Endothelial cell of umbilical vein (primary cell): ENCODE measurements at regions not wholly inside any gene's neighbourhood (a gene's known extent, or its start where the extent isn't known, plus 50 kb on each side); places are given as distances from the start of the nearest gene placed in this dataset.

Experiments
- BruUV-seq: library from RNA; stranded (reverse); fragments of 400-500 nt; replicated peaks from 2 replicates; lab custom pipeline; 2021; lab: Mats Ljungman, UMichigan
- CTCF ChIA-PET: fragments of 300-600, 350-600 bp; sonication (Branson Sonifier 250); formaldehyde crosslinking; loops from one replicate; lab custom pipeline; 2021; ENCODE audit warnings: antibody characterized with exemption, inconsistent platforms; lab: Charles Lee
- POLR2A ChIA-PET: fragments of 300-600, 350-600 bp; sonication (Branson Sonifier 250); formaldehyde crosslinking; loops from one replicate; lab custom pipeline; 2021; ENCODE audit warnings: antibody characterized with exemption, inconsistent platforms; lab: Charles Lee
- DNase-seq: peaks from one replicate; pipeline ENCODE4 v3.0.0-alpha.2; 2011; ENCODE audit warnings: low read depth, low spot score
- FAIRE-seq: peaks from 2 replicates; lab custom pipeline; 2011; peaks lifted over from hg19 to GRCh38; lab: Jason Lieb, UNC
- H2AFZ ChIP-seq: 2 replicates; pipeline ENCODE4 v1.6.0; 2012; ENCODE audit warnings: low read depth, low read length, control low read depth, inconsistent platforms
- H3K27ac ChIP-seq: 2 replicates; pipeline ENCODE4 v1.5.1; 2011; ENCODE audit warnings: low read depth, mild to moderate bottlenecking, control low read depth, low read length, moderate library complexity; ENCODE audit not compliant: insufficient read depth
- H3K27me3 ChIP-seq, 2 experiments: 2 replicates each; pipeline versions ENCODE4 v1.6.0 to v1.6.1; 2011; ENCODE audit warnings: low read length in 2 of 2, mixed read lengths in 1 of 2; ENCODE audit not compliant: control insufficient read depth in 2 of 2, insufficient read depth in 2 of 2
- H3K36me3 ChIP-seq, 2 experiments: 2 replicates in 1 of 2; 3 replicates in 1 of 2; pipeline ENCODE4 v1.5.1; 2011; ENCODE audit warnings: low read length in 2 of 2, mild to moderate bottlenecking in 1 of 2, moderate library complexity in 1 of 2; ENCODE audit not compliant: control insufficient read depth in 2 of 2, insufficient read depth in 2 of 2; ENCODE audit errors: extremely low read depth in 1 of 2
- H3K4me1 ChIP-seq: 3 replicates; pipeline ENCODE4 v1.5.1; 2011; ENCODE audit warnings: mild to moderate bottlenecking, low read length; ENCODE audit not compliant: control insufficient read depth, insufficient read depth; ENCODE audit errors: extremely low read depth
- H3K4me2 ChIP-seq: 2 replicates; pipeline ENCODE4 v1.6.1; 2011; ENCODE audit warnings: low read length, control low read depth, mixed read lengths; ENCODE audit not compliant: insufficient read depth
- H3K4me3 ChIP-seq, 3 experiments: fragments of 200-600 bp in 1 of 3; sonication (generic), shearing (Covaris generic) in 1 of 3; replicated peaks in 1 of 3; 2 replicates each; pipeline ENCODE4 v1.5.1; 2011 to 2016; ENCODE audit warnings: control low read depth in 3 of 3, low read length in 3 of 3, mild to moderate bottlenecking in 2 of 3, inconsistent platforms in 1 of 3, low read depth in 1 of 3, moderate library complexity in 1 of 3; ENCODE audit not compliant: insufficient read depth in 1 of 3
- H3K79me2 ChIP-seq: 2 replicates; pipeline ENCODE4 v1.6.0; 2012; ENCODE audit warnings: low read length, inconsistent platforms; ENCODE audit not compliant: control insufficient read depth, insufficient read depth
- H3K9ac ChIP-seq: replicated peaks from 2 replicates; pipeline ENCODE3; 2011; ENCODE audit warnings: low read length, control low read depth; ENCODE audit not compliant: insufficient read depth; ENCODE audit errors: extremely low read depth
- H3K9me1 ChIP-seq: replicated peaks from 3 replicates; pipeline ENCODE4 v1.6.0; 2011; ENCODE audit warnings: mild to moderate bottlenecking, low read length; ENCODE audit not compliant: control insufficient read depth, insufficient read depth; ENCODE audit errors: extremely low read depth
- H3K9me3 ChIP-seq: replicated peaks from 2 replicates; pipeline ENCODE4 v1.5.1; 2012; ENCODE audit warnings: low read length, inconsistent platforms; ENCODE audit not compliant: control insufficient read depth, insufficient read depth
- H4K20me1 ChIP-seq: replicated peaks from 2 replicates; pipeline ENCODE3; 2011; ENCODE audit warnings: mild to moderate bottlenecking, low read length; ENCODE audit not compliant: control insufficient read depth, insufficient read depth; ENCODE audit errors: extremely low read depth
- EZH2 ChIP-seq: IDR thresholded peaks from 2 replicates; pipeline ENCODE4 v1.6.1; 2012; ENCODE audit warnings: borderline replicate concordance, low read depth, mild to moderate bottlenecking, moderate library complexity, low read length, inconsistent platforms; ENCODE audit not compliant: severe bottlenecking
- FOS ChIP-seq: IDR thresholded peaks from 2 replicates; pipeline ENCODE4 v1.6.1; 2011; ENCODE audit warnings: mild to moderate bottlenecking, low read length, moderate library complexity, borderline replicate concordance; ENCODE audit not compliant: insufficient read depth
- GATA2 ChIP-seq: IDR thresholded peaks from 2 replicates; pipeline ENCODE4 v1.7.0; 2011; ENCODE audit warnings: low read depth, mild to moderate bottlenecking, moderate library complexity, mixed read lengths, low read length; ENCODE audit not compliant: insufficient read length, insufficient read depth
- JUN ChIP-seq: IDR thresholded peaks from 2 replicates; pipeline ENCODE4 v1.6.1; 2011; ENCODE audit warnings: borderline replicate concordance, low read depth; ENCODE audit not compliant: insufficient read length, insufficient read depth
- MYC ChIP-seq: IDR thresholded peaks from one replicate; pipeline ENCODE4 v1.6.1; 2011; ENCODE audit warnings: mild to moderate bottlenecking, low read depth, low read length
- POLR2A ChIP-seq: IDR thresholded peaks from 2 replicates; pipeline ENCODE4 v1.6.1; 2012; ENCODE audit warnings: low read depth, mild to moderate bottlenecking, control low read depth, low read length
- POLR2AphosphoS5 ChIP-seq: IDR thresholded peaks from 2 replicates; pipeline ENCODE4 v1.6.1; 2012; ENCODE audit warnings: low read depth, mild to moderate bottlenecking, control low read depth, low read length, moderate library complexity; ENCODE audit not compliant: insufficient read depth
- dilution Hi-C: fragments of 300-500 bp; cut with MboI; formaldehyde crosslinking; loops from one replicate; pipeline ENCODE4 v1.15.0; 2019; ENCODE audit warnings: low sequenced_read_pairs; ENCODE audit not compliant: extremely low pct_ligation_motif_present
- intact Hi-C: fragments of 100-400 bp; cut with micrococcal nuclease; formaldehyde crosslinking; loops from one replicate; pipeline ENCODE4 v1.10.0; 2022
- TF ChIP-seq, protein P1 (sequence below), 2 donors: IDR thresholded peaks; 1 replicate in 1 of 2; 2 replicates in 1 of 2; pipeline ENCODE4 v1.5.1; 2011; ENCODE audit warnings: low read length in 2 of 2, mild to moderate bottlenecking in 2 of 2, moderate library complexity in 2 of 2, control low read depth in 1 of 2, inconsistent platforms in 1 of 2, low read depth in 1 of 2; ENCODE audit not compliant: insufficient read depth in 1 of 2; ENCODE audit errors: extremely low read depth in 1 of 2
- TF ChIP-seq, protein P2 (sequence below): IDR thresholded peaks from 2 replicates; pipeline ENCODE4 v1.6.1; 2011; ENCODE audit not compliant: insufficient read depth, insufficient read length

DNA sequence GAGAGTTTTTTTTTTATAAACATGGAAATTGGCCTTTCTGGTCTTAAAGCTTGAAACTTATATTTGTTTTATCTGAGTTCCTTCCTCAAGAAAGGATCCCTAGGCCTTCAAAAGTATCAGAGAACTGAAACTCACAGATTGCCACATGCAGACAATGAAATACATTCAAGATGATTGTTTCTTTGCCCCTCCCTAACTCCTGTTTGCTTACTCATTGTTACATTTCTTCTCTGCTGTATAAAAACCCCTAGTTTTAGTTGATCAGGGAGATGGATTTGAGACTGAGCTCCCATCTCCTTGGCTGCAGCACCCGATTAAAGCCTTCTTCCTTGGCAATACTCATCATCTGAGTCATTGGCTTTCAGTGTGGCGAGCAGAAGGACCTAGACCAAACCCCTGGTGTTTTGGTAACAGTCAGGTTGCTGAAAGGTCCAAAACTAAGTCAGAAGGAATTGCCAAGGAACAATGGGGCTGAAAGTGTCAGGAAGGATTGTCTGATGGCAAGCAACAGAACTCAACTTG is 132.3 kb upstream of the SULF2 start:
- ChIA-PET POLR2A (no interaction called here), CTCF (no interaction called here)
- FAIRE-seq = no peak
- Histone ChIP-seq H3K9ac (no peak overlapping the region), H3K9me3 (no peaks in the 10 kb centered on the region), H4K20me1 (no peaks in the 10 kb centered on the region), H3K27ac (no peak overlapping the region), H2AFZ (no peak overlapping the region), H3K79me2 (no peaks in the 10 kb centered on the region), H3K27me3 (peaks cover under 1 to 3% of the 10 kb centered on the region in 2 experiments), H3K4me3 (no peak overlapping the region), H3K4me1 (no peaks in the 10 kb centered on the region), H3K9me1 (no peaks in the 10 kb centered on the region), H3K4me2 (no peak overlapping the region), H3K36me3 (no peaks in the 10 kb centered on the region)
- intact Hi-C loops = no loop called here
- no peak for DNase-seq
- no TSS peak for BruUV-seq
- no peak for TF ChIP-seq POLR2AphosphoS5
- no peak for TF ChIP-seq JUN
- no peak for TF ChIP-seq MYC
- TF ChIP-seq EZH2 = no peak
- TF ChIP-seq FOS = no peak
- TF ChIP-seq POLR2A = no peak
- no peak for TF ChIP-seq GATA2
- TF ChIP-seq, protein P1, sequence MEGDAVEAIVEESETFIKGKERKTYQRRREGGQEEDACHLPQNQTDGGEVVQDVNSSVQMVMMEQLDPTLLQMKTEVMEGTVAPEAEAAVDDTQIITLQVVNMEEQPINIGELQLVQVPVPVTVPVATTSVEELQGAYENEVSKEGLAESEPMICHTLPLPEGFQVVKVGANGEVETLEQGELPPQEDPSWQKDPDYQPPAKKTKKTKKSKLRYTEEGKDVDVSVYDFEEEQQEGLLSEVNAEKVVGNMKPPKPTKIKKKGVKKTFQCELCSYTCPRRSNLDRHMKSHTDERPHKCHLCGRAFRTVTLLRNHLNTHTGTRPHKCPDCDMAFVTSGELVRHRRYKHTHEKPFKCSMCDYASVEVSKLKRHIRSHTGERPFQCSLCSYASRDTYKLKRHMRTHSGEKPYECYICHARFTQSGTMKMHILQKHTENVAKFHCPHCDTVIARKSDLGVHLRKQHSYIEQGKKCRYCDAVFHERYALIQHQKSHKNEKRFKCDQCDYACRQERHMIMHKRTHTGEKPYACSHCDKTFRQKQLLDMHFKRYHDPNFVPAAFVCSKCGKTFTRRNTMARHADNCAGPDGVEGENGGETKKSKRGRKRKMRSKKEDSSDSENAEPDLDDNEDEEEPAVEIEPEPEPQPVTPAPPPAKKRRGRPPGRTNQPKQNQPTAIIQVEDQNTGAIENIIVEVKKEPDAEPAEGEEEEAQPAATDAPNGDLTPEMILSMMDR (IDR thresholded peaks at IDR 0.05; ENCODE audit: extremely low read depth in 1 of 2, insufficient read depth in 1 of 2, low read depth in 1 of 2, low read length in 2 of 2) = no peak
- TF ChIP-seq, protein P2, sequence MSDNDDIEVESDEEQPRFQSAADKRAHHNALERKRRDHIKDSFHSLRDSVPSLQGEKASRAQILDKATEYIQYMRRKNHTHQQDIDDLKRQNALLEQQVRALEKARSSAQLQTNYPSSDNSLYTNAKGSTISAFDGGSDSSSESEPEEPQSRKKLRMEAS = no peak
- dilution Hi-C loops = no loop called here
